NCI-H524 treated with DMSO at 0.1 percent for 48 hours (cell line): ENCODE measurements at regions not wholly inside any gene's neighbourhood (a gene's known extent, or its start where the extent isn't known, plus 50 kb on each side); places are given as distances from the start of the nearest gene placed in this dataset.

Experiments
- DNase-seq: peaks from one replicate; lab custom pipeline; 2025; lab: John Stamatoyannopoulos, UW

GRCh38 chr16:51430716-51431369, 279.8 kb upstream of the SALL1 start:
- no peak for DNase-seq

- DNase-seq, result no peak
Measured at GRCh38 chr16:51429041-51429440, 278.0 kb upstream of the SALL1 start.

- no peak for DNase-seq
Measured at GRCh38 chr16:51427085-51427484, 276.0 kb upstream of the SALL1 start.

- DNase-seq, result no peak
Measured at GRCh38 chr16:51426276-51426675, 275.2 kb upstream of the SALL1 start.

GRCh38 chr16:51420247-51420646, 269.2 kb upstream of the SALL1 start:
- no peak for DNase-seq

GRCh38 chr16:51419768-51420167, 268.7 kb upstream of the SALL1 start:
- no peak for DNase-seq

- DNase-seq, result no peak
Measured at GRCh38 chr16:51418258-51418657, 267.2 kb upstream of the SALL1 start.

- DNase-seq, result no peak
Measured at GRCh38 chr16:51416926-51417325, 265.9 kb upstream of the SALL1 start.

- no peak for DNase-seq
Measured at GRCh38 chr16:51410125-51410524, 259.1 kb upstream of the SALL1 start.

GRCh38 chr16:51409001-51409675, 258.1 kb upstream of the SALL1 start:
- no peak for DNase-seq

- no peak for DNase-seq
Measured at GRCh38 chr16:51408357-51408756, 257.3 kb upstream of the SALL1 start.

- DNase-seq, result no peak
Measured at GRCh38 chr16:51407921-51408320, 256.9 kb upstream of the SALL1 start.

GRCh38 chr16:51407199-51407598, 256.1 kb upstream of the SALL1 start:
- no peak for DNase-seq

GRCh38 chr16:51405361-51405760, 254.3 kb upstream of the SALL1 start:
- no peak for DNase-seq

- DNase-seq, result no peak
Measured at GRCh38 chr16:51404386-51404785, 253.3 kb upstream of the SALL1 start.

- no peak for DNase-seq
Measured at GRCh38 chr16:51402785-51403184, 251.7 kb upstream of the SALL1 start.

GRCh38 chr16:51402298-51402697, 251.2 kb upstream of the SALL1 start:
- no peak for DNase-seq

GRCh38 chr16:51401673-51402072, 250.6 kb upstream of the SALL1 start:
- no peak for DNase-seq

- DNase-seq, result no peak
Measured at GRCh38 chr16:51399908-51400670, 249.0 kb upstream of the SALL1 start.

GRCh38 chr16:51394421-51394820, 243.4 kb upstream of the SALL1 start:
- no peak for DNase-seq

GRCh38 chr16:51393381-51394005, 242.4 kb upstream of the SALL1 start:
- DNase-seq, result no peak

- DNase-seq, result no peak
Measured at GRCh38 chr16:51392521-51393187, 241.6 kb upstream of the SALL1 start.
